ENCODE measurements at regions not wholly inside any gene's neighbourhood (a gene's known extent, or its start where the extent isn't known, plus 50 kb on each side); places are given as distances from the start of the nearest gene placed in this dataset.
"Not testable (repeated sequence)": the region's sequence is repeated elsewhere in the genome, so short reads cannot be mapped to it uniquely, and the experiment has no call there.

DNA sequence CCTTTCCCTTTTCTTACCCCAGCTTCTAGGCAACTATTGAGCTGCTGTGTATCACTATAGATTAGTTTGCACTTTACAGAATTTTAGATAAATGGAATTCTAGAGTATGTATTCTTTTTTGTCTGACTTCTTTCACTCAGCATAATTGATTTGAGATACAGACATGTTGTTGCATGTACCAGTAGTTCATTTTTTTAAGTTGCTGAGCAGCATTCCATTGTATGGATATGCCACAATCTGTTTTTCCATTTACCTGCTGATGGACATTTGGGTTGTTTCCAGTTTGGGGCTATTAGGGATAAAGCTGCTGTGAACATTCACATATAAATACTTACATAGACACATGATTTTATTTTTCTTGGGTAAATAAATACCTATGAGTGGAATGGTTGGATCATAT is 135.7 kb downstream of the IGF1 start:
- DNase-seq: no peak

- no peak for DNase-seq
These were observed 136.8 kb downstream of the IGF1 start for GRCh38 chr12:102343361-102344121.

DNA sequence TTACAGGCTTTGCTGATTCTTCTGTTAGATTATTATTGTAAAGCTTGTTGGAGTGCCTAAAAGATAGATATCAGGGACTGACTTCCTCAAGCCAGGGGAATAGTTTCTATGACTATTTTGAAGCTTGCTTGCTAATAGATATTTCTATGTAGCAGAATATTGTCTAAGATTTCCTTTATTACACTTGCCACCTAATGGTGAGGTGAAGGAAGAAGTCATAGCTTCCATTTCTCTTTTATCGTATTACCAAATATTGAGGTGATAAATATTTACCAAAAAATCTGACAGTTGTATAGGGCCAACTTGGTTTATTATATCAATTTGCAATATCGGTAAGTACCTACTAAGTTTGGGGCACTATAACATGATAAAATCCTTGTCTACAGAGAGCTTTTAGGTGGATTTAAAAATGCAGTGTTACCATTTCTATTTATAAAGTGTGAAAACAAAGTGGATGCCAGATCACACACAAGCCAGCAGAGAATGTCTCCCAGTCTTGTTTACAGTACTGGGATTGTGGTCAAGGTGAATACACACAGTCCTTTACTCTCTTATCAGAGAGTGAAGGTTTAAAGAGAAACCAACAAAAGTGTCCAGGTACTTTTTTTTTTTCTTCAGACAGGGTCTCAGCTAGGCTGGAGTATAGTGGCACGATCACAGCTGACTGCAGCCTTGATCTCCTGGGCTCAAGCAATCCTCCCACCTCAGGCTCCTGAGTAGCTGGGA is 137.9 kb downstream of the IGF1 start:
- DNase-seq: no peak

DNA sequence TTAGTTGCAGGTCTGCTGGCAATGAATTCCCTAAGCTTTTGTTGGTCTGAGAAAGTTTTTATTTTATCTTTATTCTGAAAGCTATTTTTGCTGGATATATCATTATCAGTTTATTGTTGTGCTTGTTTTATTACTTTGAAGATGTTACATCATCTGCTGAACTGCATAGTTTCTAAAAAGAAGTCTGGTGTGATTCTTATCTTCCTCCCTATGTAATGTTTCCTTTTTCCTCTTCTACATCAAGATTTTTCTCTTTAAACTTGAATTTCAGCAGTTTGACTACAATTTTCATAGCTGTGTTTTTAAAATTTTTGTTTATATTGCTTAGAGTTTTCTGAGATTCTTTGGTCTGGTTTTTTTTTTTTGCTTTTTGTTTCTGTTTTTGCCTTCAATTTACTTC is 137.1 kb upstream of the PMCH start:
- no peak for DNase-seq

DNA sequence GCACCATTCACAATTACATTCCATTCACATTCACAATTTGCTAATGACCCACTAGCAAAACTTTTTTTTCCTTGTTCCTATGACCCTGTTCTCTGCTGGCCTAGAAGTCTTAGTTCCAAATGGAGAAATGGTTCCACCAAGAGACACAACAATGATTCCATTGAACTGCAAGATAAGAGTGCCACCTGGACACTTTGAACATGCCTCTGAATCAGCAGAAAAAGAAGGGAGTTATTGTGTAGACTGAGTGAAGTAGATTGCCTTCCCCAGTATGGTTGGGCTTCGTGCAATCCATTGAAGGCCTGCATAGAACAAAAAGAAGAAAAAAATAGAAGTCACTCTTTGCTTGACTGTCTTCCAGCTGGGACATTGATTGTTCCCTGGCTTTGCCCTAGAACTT is 133.8 kb upstream of the PMCH start:
- DNase-seq: no peak

- no peak for DNase-seq
These were observed 132.2 kb upstream of the PMCH start for GRCh38 chr12:102329883-102330282.

GRCh38 chr12:102326982-102327381 is 129.3 kb upstream of the PMCH start:
- no peak for DNase-seq

- not testable (repeated sequence) for DNase-seq
These were observed 127.5 kb upstream of the PMCH start for GRCh38 chr12:102325108-102325507.

DNA sequence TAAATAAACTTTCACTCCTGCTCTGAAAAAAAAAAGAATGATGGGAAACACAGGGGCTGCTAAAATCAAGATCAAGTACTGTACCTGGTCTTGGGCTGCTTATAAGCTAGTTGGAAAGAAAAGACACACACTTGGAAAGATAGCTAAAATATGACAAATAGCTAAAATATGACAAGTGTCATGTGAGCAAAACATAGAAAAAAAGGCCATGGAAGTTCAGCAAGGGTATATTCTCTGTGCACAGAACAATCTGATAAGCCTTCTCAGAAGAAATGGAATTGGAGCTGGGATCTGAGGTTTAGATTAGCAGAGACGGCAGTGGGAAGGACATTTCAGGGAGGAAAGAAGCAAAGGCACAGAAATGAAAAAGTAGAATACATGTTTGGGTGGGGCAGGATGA is 126.2 kb upstream of the PMCH start:
- DNase-seq: no peak

GRCh38 chr12:102322254-102322653 is 124.6 kb upstream of the PMCH start:
- DNase-seq: no peak

DNA sequence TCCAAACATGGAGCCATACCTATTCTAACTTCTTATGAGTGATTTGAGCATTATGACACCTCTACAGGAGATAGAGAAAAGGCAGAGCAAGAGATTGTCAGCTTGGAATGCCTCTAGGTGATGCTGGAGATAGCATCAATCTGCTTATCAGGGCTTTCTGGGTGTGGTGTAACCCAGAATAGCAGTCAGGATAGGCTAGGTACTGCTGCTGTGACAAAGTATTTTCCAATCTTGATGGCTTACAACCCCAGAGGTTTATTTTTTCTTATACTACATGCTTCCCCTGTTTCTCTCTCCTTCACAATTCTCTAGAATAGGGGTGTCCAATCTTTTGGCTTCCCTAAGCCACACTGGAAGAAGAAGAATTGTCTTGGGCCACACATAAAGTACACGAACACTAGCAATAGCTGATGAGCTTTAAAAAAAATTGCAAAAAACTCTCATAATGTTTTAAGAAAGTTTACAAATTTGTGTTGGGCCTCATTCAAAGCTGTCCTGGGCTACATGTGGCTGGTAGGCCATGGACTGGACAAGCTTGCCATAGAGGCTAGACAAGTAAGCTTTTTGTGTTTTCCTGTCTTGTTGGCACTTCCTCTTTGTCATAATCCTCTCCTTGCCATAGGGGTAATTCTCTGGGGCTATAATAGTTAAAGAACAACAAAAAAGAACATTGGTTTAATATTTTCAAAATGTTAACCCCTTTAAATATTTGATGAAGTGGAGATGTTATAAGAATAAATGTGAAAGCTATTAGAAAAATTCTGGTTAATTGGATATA is 123.9 kb upstream of the PMCH start:
- no peak for DNase-seq

DNA sequence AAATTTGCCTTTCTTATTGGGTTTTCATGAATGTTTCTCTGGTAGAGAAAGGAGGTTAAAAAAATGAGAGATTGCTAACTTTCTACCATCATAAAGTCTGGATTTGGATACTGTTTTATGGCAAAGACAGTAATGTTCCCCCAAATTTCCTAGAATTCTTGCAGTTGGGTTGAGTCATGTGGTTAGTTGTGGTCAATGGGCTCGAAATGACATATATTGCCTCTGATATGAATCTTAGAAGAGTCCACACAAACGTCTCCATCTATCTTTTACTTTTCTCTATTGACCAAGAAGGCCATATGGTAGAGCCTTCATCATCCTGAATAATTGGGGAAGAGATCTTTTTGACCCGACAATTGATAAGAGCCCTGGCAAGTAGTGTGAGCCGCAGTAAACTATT is 119.5 kb upstream of the PMCH start:
- no peak for DNase-seq

DNA sequence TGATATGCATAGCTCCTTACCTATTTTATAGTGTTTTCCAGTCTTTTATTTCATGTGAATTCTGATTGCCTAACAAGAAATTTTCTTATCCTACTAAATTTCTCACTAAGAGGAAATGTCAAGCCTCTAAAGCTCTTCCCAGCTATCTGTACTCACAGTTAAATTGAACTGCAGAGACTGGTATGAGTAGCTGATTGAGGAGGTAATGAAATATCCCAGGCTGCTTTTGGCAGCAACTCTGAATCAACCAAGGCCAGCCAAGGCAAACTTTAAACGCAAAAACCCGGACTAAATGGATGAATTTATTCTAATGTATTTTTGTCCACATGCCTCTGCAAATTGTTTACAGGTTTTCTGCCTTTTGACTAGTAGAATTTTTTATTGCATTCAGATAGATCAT is 119.1 kb upstream of the PMCH start:
- no peak for DNase-seq

GRCh38 chr12:102314821-102315220 is 117.2 kb upstream of the PMCH start:
- DNase-seq: no peak

DNA sequence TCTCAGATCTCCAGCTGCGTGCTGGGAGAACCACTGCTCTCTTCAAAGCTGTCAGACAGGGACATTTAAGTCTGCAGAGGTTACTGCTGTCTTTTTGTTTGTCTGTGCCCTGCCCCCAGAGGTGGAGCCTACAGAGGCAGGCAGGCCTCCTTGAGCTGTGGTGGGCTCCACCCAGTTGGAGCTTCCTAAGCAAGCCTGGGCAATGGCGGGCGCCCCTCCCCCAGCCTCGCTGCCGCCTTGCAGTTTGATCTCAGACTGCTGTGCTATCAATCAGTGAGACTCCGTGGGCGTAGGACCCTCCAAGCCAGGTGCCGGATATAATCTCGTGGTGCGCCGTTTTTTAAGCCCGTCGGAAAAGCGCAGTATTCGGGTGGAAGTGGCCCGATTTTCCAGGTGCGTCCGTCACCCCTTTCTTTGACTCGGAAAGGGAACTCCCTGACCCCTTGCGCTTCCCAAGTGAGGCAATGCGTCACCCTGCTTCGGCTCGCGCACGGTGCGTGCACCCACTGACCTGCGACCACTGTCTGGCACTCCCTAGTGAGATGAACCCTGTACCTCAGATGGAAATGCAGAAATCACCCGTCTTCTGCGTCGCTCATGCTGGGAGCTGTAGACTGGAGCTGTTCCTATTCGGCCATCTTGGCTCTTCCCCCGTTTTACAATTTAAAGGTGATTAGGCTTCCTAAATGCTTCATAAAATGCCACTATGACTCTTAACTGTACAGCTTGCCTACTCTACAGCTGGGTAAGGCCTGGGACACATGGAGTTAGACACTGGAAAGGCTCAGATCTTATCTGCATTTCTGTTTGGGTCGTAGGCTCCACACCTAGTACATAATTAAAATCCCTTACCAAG is 115.7 kb upstream of the PMCH start:
- DNase-seq: not testable (repeated sequence)

- DNase-seq: no peak
These were observed 107.9 kb upstream of the PMCH start for GRCh38 chr12:102305486-102305885.

DNA sequence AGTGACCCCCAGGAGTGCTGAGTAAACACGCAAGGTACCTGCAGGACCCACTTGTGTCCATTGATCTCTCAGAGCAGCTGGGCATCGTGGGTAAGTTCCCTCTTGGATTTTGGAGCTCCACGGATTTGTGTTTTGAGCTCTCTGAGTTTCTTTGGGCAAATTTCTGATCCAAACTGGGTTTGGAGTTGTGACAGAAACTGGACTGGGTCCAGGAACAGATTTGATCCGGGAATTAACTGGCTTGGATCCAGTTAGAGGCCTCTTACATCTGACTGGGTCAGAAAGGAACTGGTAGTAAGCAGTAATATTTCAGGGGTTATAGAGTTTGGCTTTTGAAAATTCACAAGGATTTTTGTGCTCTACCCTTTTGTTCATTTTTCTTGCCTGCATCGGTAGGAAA is 107.0 kb upstream of the PMCH start:
- DNase-seq: not testable (repeated sequence)

DNA sequence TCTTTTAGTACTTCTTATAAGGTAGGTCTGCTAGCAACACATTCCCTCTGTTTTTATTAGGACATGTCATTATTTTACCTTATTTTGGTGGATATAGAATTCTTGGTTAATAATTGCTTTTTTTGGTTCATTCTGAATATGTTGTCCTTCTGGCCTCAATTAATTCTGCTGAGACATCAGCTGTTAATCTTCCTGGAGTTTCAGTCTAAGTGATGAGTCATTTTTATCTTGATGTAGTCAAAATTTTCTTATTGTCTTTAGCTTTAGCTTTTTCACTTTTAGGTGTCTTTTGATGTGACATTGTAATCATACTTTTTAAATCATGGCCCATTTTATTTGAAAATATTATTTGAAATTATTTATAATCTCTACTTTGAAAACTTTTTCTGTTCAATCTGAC is 104.9 kb upstream of the PMCH start:
- DNase-seq: no peak

- no peak for DNase-seq
These were observed 103.9 kb upstream of the PMCH start for GRCh38 chr12:102301547-102301946.

GRCh38 chr12:102300824-102301461 is 103.3 kb upstream of the PMCH start:
- peak; percentile 39 for DNase-seq

DNA sequence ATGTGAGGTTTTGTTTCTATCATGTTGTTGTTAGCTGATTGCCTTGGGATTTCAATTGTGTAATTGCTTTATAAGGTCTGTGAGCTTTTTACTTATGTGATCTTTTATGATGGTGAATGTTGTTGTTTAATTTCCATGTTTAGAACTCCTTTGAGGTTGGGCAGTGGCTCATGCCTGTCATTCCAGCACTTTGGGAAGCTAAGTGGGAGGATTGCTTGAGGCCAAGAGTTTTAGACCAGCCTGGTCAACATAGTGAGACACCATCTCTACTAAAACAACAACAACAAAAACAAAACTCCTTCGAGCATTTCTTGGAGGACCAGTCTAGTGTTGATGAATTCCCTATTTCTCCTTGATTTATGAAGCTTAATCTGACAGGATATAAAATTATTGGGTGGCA is 102.1 kb upstream of the PMCH start:
- DNase-seq: no peak

DNA sequence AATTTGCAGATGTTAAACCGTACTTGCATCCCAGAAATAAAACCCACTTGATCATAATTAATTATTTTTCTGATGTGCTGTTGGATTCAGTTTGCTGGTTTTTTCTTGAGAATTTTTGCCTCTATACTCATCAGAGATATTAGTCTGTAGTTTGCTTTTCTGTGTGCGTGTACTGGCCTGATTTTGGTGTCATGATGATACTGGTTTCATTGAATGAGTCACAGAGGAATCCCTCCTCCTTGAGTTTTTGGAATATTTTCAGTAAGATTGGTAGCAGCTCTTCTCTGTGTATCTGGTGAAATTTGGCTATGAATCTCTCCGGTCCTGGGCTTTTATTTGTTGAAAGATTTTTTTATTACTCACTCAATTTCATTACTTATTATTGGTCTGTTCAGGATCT is 100.4 kb upstream of the PMCH start:
- peak; percentile 61 for DNase-seq

All from fibroblast of skin of scalp (primary cell).